Breast epithelium (tissue), 3 donors: ENCODE measurements at regions not wholly inside any gene's neighbourhood (a gene's known extent, or its start where the extent isn't known, plus 50 kb on each side); places are given as distances from the start of the nearest gene placed in this dataset.

Experiments
- CTCF ChIP-seq, 3 donors: fragments of 450-650 bp; IDR thresholded peaks; one replicate each; pipeline ENCODE4 v1.5.1; 2016 to 2017; ENCODE audit warnings: antibody characterized with exemption in 3 of 3, mild to moderate bottlenecking in 3 of 3, moderate library complexity in 3 of 3
- POLR2A ChIP-seq: fragments of 450-650 bp; IDR thresholded peaks from one replicate; pipeline ENCODE4 v1.6.1; 2016; ENCODE audit warnings: antibody characterized with exemption, mild to moderate bottlenecking, moderate library complexity
- POLR2AphosphoS5 ChIP-seq, 3 donors: sonication (generic); formaldehyde crosslinking; IDR thresholded peaks; one replicate each; pipeline ENCODE4 v1.6.1; 2017; ENCODE audit warnings: antibody characterized with exemption in 3 of 3

DNA sequence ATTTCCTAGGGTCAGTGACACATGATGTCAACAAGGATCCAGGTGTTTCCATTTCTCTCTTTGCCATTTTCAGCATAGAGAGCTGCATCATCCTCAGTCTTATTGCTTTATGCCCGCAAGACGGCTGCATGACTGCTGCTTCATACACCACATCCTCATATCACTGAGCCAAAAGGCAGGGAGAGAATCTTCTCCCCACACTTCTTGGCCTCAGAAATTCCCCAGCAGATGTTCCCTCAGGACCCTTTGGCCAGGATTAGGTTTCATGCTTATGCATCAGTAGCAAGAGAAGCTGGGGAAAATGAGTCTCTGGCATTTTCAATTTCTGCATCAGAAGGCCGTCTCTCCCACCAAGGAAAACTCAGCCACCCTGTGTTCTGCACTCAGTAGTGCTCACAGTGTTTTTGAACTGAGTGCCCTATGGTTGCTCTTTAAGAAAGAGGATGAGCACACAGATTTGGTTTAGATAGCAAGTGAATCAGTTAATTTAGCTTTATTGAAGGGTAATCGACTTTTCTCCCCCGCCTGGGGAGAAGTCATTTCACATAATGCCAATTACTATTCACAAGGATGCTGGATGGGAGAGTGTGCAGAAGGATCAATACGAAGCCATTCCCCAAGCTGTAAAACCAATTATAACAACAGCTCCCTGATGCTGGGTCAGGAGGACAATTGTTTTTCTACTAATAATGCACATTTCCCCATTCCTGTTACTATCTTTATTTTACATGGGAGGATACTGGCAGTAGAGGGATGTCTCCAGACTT is 360.2 kb downstream of the HHIPL2 start:
- TF ChIP-seq CTCF (IDR thresholded peaks at IDR 0.05) (no peak), POLR2A (no peak), POLR2AphosphoS5 (IDR thresholded peaks at IDR 0.05) (no peak)
